ENCODE measurements at regions not wholly inside any gene's neighbourhood (a gene's known extent, or its start where the extent isn't known, plus 50 kb on each side); places are given as distances from the start of the nearest gene placed in this dataset.
"Not testable (repeated sequence)": the region's sequence is repeated elsewhere in the genome, so short reads cannot be mapped to it uniquely, and the experiment has no call there.

DNA sequence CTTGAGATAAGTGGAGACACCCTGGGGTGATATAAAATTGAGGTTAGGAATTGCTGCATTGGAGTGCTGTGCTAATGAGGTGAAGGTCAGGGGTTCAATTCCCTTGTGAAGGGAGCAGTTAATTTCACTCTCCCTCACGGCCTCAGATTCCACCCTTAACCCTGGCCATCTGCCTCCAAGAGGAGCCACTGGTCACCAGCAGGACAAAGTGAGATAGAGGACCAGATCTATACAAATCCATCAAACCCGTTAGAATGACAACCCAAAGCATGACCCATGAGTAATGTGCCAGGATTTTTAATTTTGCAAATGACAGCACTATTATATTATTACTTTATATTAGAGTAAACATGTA lies 186.4 kb upstream of the IRF2BP2 start:
- DNase-seq (ENCODE audit: low read depth in 2 of 2): not testable (repeated sequence)

DNA sequence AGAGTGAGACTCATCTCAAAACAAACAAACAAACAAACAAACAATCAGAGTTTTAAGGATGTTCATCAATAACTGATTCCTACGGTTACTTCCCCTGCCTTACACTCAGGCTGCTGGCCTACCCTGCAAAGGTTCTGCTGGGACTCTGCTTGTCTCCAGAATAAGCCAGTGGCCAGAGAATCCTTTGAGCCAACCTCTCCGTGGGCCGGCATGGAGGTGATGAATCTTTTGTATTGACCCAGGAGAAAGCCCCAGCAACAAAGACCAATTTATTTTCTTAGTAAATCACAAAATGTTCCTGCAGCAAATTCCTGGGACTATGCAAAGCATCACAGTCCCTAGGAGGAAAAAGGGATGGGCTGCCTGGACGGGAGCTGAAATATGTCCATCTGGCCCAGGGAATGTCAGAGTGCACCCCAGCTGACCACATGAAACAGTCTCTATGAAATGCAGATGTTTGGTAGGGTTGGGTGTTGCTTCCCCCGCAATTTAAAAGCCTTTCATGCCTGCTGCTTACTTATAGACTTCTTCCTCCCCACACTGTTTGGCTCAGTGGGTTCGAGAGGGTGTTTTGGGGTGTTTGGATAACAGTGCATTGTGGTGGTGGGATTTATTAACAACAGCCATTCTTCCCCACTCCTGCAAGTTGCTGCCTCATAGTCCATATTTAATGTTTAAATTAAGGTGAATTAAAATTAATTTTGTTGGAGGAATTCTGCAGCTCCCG lies 185.9 kb upstream of the IRF2BP2 start:
- not testable (repeated sequence) for DNase-seq (ENCODE audit: low read depth in 2 of 2)

DNA sequence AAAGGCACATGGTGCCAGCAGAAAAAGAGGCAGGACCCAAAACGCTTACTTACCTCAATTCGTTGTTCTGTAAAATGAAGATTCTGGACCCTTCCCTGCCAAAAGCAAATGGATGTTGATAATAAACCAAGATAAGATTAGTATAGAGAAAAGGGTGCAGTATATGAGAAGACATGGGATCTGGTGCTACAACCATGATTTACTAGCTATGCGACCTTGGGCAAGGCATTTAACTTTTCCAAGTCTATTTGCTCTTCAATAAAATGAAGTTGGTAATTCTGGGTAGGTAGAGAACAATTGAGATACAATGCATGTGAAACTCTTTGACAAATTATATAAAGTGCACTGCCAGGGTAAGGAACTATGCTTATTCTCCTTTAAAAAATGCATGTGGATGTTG lies 185.0 kb upstream of the IRF2BP2 start:
- DNase-seq (ENCODE audit: low read depth in 2 of 2): not testable (repeated sequence)

DNA sequence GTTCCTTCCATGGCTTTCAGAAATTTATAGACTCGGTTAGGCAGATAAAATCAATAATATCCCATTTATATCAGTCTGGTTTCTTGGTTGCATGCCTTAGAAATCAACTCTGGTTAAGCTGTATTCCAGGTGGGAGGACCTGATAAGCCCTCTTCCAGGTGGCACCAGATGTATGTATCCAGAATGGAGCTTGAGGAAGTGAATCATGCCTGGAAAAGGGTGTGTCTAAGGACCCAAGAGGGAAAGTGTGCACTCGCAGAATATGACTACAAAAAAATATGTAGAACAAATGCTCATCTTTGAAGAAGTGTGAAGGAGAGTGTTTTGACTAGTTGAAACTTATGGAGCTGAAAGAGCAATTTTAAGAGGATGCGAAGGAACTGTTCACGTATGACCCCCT lies 184.5 kb upstream of the IRF2BP2 start:
- not testable (repeated sequence) for DNase-seq (ENCODE audit: low read depth in 2 of 2)

DNA sequence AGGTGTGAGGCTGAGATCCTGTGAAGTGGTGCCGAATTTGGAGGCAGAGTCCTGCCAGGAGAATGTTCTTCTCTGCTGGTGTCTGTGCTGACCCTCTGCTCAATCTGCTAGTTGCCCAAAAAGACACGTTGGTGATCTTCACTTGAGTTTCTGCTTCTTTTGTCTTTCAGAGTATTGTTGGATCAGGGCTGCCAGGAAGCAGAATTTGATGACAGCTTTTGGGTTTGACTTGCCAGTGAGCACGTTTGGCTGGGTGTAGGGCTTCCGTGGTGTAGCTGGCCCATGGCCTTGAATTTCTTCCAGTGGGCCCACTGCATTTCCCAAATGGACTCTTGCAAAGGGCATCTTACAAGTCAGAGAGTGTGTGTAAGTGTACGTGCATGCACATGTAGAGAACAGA lies 183.9 kb upstream of the IRF2BP2 start:
- not testable (repeated sequence) for DNase-seq (ENCODE audit: low read depth in 2 of 2)

DNA sequence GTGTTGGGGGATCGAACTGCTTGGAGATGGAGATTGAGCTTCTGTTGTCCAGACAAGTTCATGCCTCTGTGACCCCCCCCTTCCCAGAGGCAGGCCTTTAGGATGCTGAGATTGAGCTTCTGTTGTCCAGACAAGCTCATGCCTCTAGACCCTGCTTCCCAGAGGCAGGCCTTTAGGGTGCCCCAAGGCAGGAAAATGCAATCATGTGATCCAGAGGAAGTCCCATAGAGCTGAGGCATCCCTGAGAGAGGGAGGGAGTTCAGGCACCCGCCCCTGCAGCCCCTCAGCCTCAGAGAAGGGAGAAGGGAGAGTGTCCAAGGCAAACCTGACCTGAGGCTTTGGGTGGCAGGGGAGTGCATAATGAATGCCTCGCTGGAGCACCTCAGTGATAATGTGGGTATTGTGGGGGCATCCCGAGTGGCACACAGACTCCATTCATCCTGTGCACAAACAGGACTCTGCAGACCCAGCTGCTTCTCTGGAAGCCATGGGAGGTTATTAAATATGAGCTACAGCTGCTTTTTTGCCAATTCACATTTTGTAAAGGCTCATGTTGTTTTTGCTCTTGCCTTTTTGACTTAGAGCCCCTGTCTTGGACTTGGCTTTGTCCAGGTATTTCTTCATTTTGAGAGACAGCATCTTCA lies 182.4 kb upstream of the IRF2BP2 start:
- not testable (repeated sequence) for DNase-seq (ENCODE audit: low read depth in 2 of 2)

DNA sequence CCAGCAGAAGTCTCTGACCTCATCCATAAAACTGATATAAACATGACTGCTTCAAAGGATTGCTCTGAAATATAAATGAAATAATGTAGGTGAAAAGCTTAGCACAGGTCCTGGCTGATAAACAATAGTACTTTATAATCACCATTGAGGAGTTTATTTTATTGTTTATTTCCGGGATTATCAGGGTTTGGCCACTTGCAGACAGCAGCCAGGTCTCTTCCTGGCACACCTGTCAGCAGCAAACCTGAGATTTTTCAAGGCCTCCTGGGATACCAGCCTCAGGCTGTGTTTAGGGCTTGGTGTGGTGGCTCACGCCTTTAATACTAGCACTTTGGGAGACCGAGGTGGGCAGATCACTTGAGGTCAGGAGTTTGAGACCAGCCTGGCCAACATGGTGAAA lies 181.6 kb upstream of the IRF2BP2 start:
- not testable (repeated sequence) for DNase-seq (ENCODE audit: low read depth in 2 of 2)

DNA sequence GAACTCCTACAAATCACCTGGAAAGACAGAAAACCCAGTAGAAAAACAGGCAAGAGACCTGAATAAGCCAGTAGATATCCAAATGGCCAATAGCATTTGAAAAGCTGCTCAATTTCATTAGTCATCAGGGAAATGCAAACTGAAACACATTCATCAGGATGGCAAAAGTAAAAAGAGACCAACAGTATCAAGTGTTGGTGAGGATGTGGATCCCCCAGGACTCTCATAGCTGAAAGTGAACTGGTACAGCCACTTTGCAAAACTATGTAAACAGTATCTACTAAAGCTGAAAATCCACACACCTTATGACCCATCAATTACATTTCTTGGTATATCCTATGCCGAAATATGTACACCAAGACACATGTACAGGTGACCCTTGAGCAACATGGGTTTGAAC lies 180.4 kb upstream of the IRF2BP2 start:
- DNase-seq (ENCODE audit: low read depth in 2 of 2): not testable (repeated sequence)

DNA sequence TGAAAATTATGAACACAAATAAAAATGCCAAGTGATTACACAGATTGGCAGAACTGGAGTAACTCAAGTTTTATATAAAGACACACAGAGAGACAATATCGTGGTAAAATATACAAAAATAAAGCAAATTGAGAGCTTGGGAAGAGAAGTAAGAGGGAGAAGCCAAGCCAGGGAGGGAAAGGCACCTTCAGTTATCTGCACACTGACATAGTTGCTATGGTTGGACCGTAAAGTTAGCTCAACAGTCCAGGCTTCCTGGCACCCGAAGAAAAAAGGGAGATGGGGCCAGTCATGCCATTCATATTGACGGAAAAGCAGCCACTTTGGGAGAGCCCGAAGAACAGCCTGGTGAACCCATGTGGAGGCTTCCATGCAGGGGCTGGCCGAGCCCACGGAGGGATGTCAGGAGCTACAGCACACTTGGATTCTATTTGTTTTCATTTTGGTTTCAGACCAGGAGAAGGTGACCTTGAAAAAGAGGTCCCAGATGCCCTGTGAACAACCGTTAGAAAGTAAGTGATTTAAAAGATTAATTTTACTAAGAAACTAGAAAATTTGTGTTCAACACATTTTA lies 177.1 kb upstream of the IRF2BP2 start:
- DNase-seq (ENCODE audit: low read depth in 2 of 2): not testable (repeated sequence)

DNA sequence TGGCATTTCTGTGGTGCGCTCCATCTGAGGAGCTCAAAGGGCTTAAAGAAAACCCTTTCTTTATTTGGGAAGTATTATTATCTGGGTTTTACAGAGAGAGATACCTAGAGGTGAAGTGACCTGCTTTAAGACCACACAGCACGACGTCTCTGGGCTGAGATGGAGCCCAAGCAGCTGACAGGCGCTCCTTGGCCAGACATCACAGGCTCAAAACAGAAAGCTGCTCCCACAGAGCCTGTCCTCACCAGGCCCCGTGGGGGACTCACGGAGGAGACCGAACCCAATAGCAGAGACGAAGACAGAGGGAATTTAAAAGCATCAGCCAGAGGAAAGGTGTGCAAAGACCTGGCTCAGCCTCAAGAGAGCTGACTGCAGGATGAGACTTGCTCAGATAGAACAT lies 175.9 kb upstream of the IRF2BP2 start:
- not testable (repeated sequence) for DNase-seq (ENCODE audit: low read depth in 2 of 2)

DNA sequence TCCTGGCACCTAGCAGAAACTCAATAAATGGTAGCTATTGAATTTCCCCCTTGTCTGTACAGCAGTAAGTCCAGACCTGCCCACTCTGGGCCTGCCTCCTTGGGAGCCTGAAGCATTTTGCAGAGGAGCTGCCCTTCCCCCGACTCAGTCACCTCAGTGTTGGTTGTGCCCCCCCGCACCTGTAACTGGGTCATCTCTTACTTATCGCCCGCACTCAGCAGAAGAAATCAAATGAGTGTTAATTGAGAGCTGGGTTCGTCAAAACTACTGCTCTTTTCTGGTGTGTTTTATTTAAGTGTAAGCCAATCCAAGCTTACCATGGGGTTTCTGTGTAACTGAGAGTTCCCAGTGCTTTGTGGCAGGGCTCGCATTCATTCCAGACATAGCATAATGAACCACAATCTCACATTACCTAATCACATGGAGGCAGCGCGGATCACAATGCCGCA lies 175.5 kb upstream of the IRF2BP2 start:
- DNase-seq (ENCODE audit: low read depth in 2 of 2): not testable (repeated sequence)

DNA sequence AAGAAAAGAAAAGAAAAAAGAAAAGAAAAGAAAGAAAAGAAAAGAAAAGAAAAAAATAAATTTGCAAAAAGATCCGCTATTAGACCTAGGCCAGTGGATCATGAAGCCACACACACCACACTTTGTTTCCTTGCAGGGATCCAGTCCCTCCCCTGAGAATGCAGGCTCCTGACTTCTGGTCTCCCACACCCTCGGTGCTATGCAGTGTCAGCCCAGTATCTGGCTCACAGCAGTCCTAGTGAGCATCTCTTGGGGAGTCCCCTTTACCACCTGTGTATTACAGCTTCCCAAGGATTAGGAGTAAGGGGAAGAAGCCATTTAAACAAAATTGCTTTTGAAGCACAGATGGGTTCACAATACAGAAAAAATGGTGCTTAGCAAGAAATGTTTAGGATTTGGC lies 174.1 kb upstream of the IRF2BP2 start:
- DNase-seq (ENCODE audit: low read depth in 2 of 2): not testable (repeated sequence)

DNA sequence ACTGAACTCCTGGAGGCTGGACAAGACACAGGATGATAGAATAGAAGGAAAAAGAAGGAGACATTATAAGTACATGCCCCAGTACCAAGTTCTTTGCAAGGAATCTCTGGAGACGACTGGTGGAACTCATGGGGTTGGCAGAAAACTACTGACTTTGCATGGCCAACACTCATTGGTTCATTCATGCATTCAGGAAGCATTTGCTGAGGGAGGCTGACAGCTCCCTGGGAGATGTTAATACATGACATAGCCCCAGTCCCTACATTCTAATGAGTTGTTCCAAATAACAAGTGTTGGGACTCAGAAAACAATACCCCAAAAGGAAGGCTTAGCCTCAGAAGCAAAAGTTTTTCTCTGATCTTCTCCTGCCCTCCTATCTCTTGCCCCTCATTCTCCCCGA lies 172.8 kb upstream of the IRF2BP2 start:
- DNase-seq (ENCODE audit: low read depth in 2 of 2): no peak

DNA sequence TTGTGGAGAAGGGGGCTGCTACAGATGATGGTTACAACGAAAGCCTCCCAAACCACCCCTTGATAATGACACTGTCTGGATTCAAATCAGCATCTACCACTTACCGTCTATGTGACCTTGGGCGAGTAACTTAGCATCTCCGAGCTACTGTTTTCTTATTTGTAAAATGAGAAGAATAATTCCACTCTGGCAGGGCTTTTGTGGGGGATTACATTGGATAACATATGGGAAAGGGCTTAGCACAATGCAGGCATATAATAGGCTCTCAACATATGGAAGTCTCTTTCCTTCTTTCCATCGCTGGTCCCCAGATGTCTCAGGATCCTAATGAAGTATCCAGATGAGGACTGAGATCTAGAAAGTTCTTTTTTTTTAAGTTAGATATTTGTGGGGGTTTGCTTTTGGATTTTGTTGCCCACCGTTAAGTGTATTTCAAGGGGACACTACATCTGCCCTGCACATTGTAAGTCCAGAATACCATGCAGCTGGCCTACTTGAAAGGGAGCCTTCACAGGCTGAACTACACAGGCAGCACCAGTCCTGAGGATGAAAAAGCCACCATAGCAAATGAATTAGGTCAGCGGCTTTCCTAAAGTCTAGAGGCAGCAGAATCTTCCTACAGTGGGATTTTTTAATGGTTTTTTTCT lies 172.2 kb upstream of the IRF2BP2 start:
- DNase-seq (ENCODE audit: low read depth in 2 of 2): no peak

DNA sequence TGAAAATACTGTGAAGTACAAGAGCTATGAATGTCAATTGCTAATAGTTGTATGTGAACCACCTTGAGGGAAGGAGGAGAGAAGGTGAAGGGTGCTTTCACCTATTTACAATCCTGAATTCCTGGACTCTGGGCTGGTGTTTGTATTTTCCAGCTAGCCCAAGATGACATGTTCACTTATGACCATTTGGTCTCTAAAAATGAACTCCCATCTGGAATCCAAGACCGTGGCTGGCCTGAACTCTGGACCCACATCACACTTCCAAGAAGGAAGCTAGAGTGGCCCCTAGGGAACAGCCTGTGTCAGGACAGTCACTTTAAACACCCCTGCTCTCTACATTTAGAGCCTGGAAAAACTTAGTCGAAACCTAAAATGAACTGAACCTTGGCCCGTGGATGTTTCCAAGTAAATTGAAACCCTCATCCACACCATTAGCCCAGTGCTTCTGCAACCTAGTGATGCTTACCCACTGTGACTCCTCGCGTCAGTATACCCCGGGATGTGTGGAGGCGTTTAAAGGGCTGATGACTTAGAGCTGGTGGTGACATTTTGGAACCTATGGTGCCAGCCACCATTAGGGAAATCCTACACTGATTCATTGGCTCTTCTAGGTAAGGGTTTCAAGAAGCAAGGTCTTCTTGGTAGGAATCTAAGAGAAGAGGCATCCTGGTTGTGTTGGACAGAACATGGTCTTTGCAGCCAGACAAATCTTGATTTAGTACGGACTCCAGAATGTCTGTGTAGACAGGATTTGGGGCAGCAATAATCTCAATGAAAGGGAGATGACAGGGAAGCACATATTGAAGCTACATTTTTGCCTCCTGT lies 171.5 kb upstream of the IRF2BP2 start:
- no peak for DNase-seq (ENCODE audit: low read depth in 2 of 2)

DNA sequence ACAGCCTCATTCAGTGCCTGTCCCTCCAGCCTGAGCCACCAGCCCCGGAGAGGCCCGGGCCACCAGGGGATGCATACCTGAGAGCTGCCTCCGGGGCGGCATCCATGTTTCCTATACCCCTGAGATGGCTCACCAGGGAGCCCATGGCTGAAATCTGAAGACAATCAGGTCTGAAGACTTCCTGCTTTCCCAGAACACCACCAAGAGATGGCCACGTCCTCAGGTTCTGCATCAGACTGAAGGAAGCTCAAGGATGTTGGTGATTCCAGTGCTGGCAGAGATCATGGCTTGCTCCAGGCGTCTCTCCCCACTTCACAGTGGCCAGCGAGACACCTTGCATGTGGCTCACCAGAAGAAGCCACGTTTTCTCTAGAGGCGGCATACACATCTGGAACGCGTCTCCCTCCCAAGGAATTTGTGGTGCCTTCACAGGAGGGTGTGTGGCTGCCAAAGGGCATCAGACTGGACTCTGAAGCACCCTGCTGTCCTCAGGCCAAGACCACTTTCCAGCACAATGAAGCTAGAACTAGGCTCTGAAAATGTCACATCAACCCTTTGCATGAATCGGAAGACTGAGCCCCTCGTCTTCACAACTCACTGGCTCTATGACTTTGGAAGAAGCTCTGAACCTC lies 170.7 kb upstream of the IRF2BP2 start:
- DNase-seq (ENCODE audit: low read depth in 2 of 2): no peak

DNA sequence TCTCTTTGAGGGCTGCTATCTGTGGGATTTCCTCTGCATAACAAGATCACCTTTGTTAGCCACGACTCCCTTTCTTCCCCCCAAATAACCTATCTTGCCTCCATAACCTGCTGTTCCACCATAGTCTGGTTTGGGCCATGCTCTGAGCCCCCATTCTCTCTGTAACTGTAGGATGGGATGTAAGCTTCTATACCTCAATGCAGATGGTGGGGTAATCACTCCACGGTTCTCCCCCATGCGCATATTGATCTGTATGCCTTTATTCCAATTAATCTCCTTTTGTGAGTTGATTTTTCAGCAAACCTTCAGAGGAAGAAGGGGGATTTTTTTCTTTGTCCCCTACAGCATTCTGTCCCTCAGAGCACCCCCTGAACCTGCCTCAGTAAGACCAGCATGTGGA lies 170.1 kb upstream of the IRF2BP2 start:
- DNase-seq (ENCODE audit: low read depth in 2 of 2): no peak

DNA sequence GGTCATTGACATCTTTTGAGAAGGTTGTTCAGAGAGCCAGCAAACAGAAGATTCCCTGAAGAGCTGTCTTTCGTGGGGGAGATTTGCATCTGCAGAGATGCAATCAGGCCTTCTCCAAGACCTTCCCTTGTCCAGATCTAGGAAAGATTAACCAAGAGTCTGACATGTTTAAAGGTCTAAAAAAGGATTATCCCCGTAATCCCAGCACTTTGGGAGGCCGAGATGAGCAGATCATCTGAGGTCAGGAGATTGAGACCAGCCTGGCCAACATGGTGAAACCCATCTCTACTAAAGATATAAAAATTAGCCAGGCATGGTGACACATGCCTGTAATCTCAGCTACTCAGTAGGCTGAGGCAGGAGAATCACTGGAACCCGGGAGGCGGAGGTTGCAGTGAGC lies 169.6 kb upstream of the IRF2BP2 start:
- not testable (repeated sequence) for DNase-seq (ENCODE audit: low read depth in 2 of 2)

DNA sequence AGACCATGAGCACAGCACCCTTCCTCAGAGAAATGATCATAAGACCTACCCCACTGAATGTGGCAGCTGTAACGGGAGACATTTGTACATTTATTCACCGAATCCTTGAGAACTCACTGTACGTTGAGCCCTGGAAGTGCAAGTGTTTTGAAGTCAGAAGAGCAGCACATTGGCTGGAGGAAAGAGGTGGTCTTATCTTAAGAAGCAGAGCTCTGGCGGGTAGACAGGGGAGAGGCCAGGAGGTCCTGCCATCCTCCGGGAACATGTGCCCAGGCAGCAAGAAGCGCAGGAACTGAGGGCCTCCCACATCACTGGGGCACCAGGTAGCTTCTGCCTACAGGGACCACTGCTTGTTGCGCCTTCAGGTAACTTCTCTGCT lies 169.2 kb upstream of the IRF2BP2 start:
- no peak for DNase-seq (ENCODE audit: low read depth in 2 of 2)

DNA sequence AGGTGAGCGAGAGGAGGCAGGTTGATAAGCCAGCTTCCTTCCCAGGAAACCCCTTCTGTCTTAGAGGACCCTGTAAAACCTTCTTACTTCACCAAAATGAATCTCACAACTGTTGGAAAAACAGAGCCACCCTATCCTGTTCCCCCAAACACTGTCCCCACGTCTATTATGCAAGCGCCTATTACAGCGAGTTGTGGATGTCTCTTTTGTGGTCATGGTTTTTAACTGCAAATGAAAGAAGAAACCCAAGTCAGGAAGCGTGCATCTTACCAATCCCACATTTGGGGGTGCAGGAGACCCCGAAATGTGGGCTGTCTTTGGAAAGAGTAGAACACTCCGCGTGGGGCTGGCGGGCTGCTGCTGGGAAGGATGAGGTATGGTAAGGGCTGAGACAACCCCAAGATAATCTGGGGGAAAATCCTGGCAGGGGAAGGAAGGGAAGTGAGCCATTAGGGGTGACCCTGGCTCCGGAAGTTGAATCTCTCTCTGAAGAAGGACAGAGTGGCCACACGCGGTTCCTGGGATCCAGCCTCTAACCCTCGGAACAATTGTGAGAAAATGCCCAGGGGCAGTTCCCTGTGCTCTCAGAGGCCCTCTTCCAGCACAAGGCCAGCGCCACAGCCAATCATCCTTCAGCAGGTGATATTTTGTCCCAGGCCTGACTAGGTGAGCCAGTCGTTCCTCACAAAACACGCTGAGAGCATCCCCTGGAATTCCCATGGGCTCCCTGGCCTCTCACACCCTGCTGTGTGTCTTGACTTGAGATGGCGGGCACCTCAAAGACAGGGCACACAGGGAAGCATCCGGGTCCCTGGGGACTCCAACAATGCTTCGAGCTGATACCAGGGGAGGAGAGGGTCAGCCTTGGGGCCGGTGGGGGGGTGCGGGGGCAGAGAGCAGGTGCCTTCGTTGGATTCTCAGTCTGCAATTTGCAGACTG lies 168.5 kb upstream of the IRF2BP2 start:
- no peak for DNase-seq (ENCODE audit: low read depth in 2 of 2)

Measured in activated CD8-positive, alpha-beta memory T cell treated with anti-CD3 and anti-CD28 coated beads for 4 hours (primary cell).